Stimulated activated naive CD8-positive, alpha-beta T cell treated with anti-CD3 and anti-CD28 coated beads, Interleukin-15, Interleukin-2, amounts not matched to agents 100 ng/mL and 50 ng/mL, for 24 hours (primary cell): ENCODE measurements at regions not wholly inside any gene's neighbourhood (a gene's known extent, or its start where the extent isn't known, plus 50 kb on each side); places are given as distances from the start of the nearest gene placed in this dataset.
"Not testable (repeated sequence)": the region's sequence is repeated elsewhere in the genome, so short reads cannot be mapped to it uniquely, and the experiment has no call there.

ENCODE experiments used
- H3K27ac Mint-ChIP-seq: one replicate; pipeline ENCODE4 v1.8.0; 2021; ENCODE audit warnings: mild to moderate bottlenecking, mixed read lengths
- H3K27me3 Mint-ChIP-seq: one replicate; pipeline ENCODE4 v1.8.0; 2021; ENCODE audit warnings: mixed read lengths
- H3K36me3 Mint-ChIP-seq: one replicate; pipeline ENCODE4 v1.8.0; 2021; ENCODE audit warnings: low read depth, mixed read lengths
- H3K4me1 Mint-ChIP-seq: one replicate; pipeline ENCODE4 v1.8.0; 2021; ENCODE audit warnings: low read depth, mixed read lengths
- H3K4me3 Mint-ChIP-seq: one replicate; pipeline ENCODE4 v1.8.0; 2021; ENCODE audit warnings: mild to moderate bottlenecking, mixed read lengths
- H3K9me3 Mint-ChIP-seq: one replicate; pipeline ENCODE4 v1.8.0; 2021; ENCODE audit warnings: mixed read lengths

DNA sequence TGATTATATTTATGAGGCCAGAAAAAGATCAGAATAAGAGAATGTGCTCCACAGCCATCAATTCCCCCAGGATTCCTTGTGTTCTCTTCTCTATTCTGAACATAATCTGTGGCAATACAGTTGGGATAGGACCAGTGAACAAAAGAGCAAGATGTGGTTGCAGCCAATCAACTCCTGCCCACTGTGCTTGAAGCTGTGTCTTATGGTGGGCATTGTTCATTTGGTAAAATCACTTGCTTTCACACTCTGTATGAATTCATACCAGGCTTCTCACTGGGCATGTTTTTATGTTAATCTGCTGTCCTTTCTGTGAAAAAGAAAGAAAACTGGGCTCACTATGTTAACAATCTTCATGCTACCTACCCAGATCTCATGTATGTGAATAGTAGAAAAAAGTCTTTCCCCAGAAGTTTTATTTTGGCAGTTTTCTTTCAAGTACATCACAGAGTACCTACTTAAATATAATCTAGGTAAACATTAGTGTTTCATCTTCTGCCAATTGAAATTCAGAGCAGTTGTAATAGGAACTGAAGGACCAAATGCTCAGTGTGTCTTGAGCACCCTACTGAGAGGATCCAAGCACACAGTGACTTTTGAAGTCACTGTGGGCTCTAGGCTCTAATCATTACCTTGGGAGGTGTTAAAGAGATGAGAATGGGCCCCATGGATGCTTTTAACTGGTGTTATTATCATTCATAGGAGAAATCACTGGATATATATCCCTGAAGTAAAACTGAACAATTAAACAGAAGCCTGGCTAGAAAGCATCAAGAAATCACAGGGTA lies 429.2 kb upstream of the TRAM1L1 start:
- Mint-ChIP-seq H3K27me3 (no peaks in the 10 kb centered on the region), H3K4me1 (no peaks in the 10 kb centered on the region), H3K36me3 (no peaks in the 10 kb centered on the region), H3K27ac (no peak overlapping the region), H3K9me3 (peaks cover 7% of the 10 kb centered on the region), H3K4me3 (no peak overlapping the region)

- Mint-ChIP-seq H3K4me1 (no peaks in the 10 kb centered on the region), H3K27me3 (no peaks in the 10 kb centered on the region), H3K9me3 (peaks cover 9% of the 10 kb centered on the region), H3K27ac (no peak overlapping the region), H3K4me3 (no peak overlapping the region), H3K36me3 (no peaks in the 10 kb centered on the region)
These were observed 430.5 kb upstream of the TRAM1L1 start for GRCh38 chr4:117515921-117516320.

GRCh38 chr4:117527601-117528000 lies 442.2 kb upstream of the TRAM1L1 start:
- H3K4me1 Mint-ChIP-seq = no peaks in the 10 kb centered on the region
- no peak overlapping the region for H3K4me3 Mint-ChIP-seq
- H3K27ac Mint-ChIP-seq = no peak overlapping the region
- H3K36me3 Mint-ChIP-seq = no peaks in the 10 kb centered on the region
- no peaks in the 10 kb centered on the region for H3K9me3 Mint-ChIP-seq
- H3K27me3 Mint-ChIP-seq = no peaks in the 10 kb centered on the region

GRCh38 chr4:117529401-117529800 lies 444.0 kb upstream of the TRAM1L1 start:
- Mint-ChIP-seq H3K9me3 (no peaks in the 10 kb centered on the region), H3K4me1 (no peaks in the 10 kb centered on the region), H3K27me3 (no peaks in the 10 kb centered on the region), H3K27ac (no peak overlapping the region), H3K4me3 (no peak overlapping the region), H3K36me3 (no peaks in the 10 kb centered on the region)

GRCh38 chr4:117533501-117533900 lies 448.1 kb upstream of the TRAM1L1 start:
- Mint-ChIP-seq H3K27ac (no peak overlapping the region), H3K4me1 (no peaks in the 10 kb centered on the region), H3K27me3 (no peaks in the 10 kb centered on the region), H3K4me3 (no peak overlapping the region), H3K9me3 (no peaks in the 10 kb centered on the region), H3K36me3 (no peaks in the 10 kb centered on the region)

DNA sequence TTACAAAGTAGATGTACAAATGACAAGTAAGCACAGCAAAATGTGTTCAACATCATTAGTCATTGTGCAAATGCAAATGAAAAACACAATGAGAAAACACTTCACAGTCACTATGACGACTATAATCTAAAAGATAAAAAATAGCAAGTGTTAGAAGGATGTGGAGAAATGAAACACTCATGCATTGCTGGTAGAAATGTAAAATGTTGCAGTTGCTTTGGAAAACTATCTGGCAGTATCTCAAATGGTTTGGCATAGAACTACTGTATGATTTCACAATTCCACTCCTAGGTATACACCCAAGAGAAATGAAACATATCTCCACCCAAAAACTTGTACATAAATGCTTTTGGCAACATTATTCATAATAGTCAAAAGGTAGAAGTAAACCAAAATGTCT lies 459.7 kb upstream of the TRAM1L1 start:
- Mint-ChIP-seq H3K27me3 (no peaks in the 10 kb centered on the region), H3K9me3 (peaks cover 3% of the 10 kb centered on the region), H3K27ac (no peak overlapping the region), H3K4me3 (no peak overlapping the region), H3K4me1 (no peaks in the 10 kb centered on the region), H3K36me3 (no peaks in the 10 kb centered on the region)

DNA sequence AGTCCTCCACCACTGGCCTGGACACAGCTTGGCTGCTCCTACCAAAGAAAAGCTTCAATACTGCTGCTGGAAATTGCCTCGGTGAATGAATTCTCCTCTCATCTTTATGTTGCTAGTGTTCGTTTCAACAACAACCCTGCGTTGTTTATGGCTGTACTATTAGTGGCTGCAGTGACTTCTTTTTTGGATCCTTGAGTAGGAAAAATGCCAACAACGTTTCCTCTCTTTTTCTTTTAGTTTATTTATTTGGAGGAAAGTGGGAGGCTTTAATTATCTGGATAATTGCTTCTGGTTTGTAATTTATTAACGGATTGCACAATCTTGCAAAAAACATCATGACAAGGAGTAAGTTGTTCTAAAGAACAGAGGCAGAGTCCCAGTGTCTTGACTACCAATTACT lies 464.1 kb upstream of the TRAM1L1 start:
- Mint-ChIP-seq H3K27me3 (no peaks in the 10 kb centered on the region), H3K27ac (no peak overlapping the region), H3K36me3 (no peaks in the 10 kb centered on the region), H3K4me3 (no peak overlapping the region), H3K9me3 (peaks cover 3% of the 10 kb centered on the region), H3K4me1 (no peaks in the 10 kb centered on the region)

DNA sequence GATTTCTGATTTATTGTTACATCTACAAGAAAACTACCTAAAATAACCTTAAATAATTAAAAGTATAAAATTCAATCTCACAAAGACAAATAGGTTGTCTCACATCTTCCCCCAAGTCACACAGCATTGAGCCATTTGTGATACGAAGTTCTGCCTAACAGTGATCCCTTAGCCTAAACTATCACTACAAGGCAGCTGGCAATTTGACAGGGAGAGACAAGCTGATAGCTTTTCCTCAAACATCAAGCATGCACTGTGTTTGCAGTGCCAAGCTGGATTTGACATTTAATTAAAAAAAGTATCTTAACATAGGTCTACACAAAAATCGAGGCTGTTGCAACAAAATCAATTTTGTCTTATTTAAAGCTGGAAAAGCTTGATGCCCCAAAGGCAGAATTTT lies 464.7 kb upstream of the TRAM1L1 start:
- Mint-ChIP-seq H3K27me3 (no peaks in the 10 kb centered on the region), H3K36me3 (no peaks in the 10 kb centered on the region), H3K27ac (no peak overlapping the region), H3K4me3 (no peak overlapping the region), H3K4me1 (no peaks in the 10 kb centered on the region), H3K9me3 (peaks cover 3% of the 10 kb centered on the region)

- Mint-ChIP-seq H3K36me3 (no peaks in the 10 kb centered on the region), H3K4me1 (no peaks in the 10 kb centered on the region), H3K4me3 (no peak overlapping the region), H3K27me3 (no peaks in the 10 kb centered on the region), H3K9me3 (no peaks in the 10 kb centered on the region), H3K27ac (no peak overlapping the region)
These were observed 474.0 kb upstream of the NDST3 start for GRCh38 chr4:117560329-117560728.

GRCh38 chr4:117574085-117574484 lies 460.2 kb upstream of the NDST3 start:
- H3K36me3 Mint-ChIP-seq = no peaks in the 10 kb centered on the region
- no peak overlapping the region for H3K27ac Mint-ChIP-seq
- H3K4me1 Mint-ChIP-seq = no peaks in the 10 kb centered on the region
- no peak overlapping the region for H3K4me3 Mint-ChIP-seq
- H3K9me3 Mint-ChIP-seq = peaks cover 4% of the 10 kb centered on the region
- no peaks in the 10 kb centered on the region for H3K27me3 Mint-ChIP-seq

DNA sequence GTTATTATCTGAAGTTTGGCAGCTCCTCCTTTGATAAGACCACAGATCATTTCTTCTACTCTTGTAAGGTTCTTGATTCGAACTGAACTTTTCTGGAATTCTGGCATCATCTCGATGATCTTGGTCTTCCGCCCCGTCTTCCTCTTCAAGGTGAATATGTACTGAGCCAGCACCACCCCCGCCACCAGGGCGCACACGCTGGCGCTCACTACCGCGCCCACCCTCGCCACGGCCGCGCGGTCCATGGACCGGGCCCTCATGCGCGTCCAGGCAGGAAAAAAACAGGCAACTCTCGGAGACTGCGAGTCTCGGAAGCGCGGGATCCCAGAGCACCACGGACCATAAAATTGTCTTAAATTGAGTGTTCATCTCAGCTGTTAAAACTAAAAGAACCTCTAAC lies 458.4 kb upstream of the NDST3 start:
- no peaks in the 10 kb centered on the region for H3K27me3 Mint-ChIP-seq
- no peaks in the 10 kb centered on the region for H3K4me1 Mint-ChIP-seq
- H3K36me3 Mint-ChIP-seq = no peaks in the 10 kb centered on the region
- H3K9me3 Mint-ChIP-seq = peaks cover 4% of the 10 kb centered on the region
- no peak overlapping the region for H3K4me3 Mint-ChIP-seq
- H3K27ac Mint-ChIP-seq = no peak overlapping the region

DNA sequence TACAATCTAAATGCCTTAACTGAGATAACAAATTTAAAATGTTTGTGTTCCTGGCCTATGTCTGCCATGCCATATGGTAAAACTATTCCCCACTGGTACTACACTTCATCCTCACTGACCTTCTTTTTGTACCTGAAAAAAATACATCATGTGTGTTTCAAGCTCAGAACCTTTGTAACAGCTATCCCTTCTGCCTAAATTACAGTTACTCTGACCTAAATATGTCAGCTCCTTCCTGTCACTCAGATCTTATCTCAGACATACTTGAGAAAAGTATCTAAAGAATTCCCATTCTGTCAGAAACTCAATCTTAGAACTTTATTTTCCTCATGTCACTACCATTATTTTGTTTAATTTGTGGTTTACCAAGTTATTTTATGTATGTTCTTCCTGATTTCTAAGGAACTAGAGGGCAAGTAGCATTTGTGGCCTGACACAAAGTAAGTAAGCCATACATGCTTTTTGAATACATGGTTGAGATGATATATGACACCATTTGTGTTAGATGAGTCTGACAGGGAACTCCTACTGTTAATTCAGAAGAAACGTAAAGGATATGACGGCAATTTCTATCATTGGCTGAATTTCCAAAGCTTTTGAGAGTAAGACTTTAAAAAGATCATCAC lies 456.5 kb upstream of the NDST3 start:
- Mint-ChIP-seq H3K4me1 (no peaks in the 10 kb centered on the region), H3K27ac (no peak overlapping the region), H3K9me3 (peaks cover 4% of the 10 kb centered on the region), H3K27me3 (no peaks in the 10 kb centered on the region), H3K4me3 (no peak overlapping the region), H3K36me3 (no peaks in the 10 kb centered on the region)

GRCh38 chr4:117588771-117589170 lies 445.5 kb upstream of the NDST3 start:
- Mint-ChIP-seq H3K4me3 (no peak overlapping the region), H3K27ac (no peak overlapping the region), H3K4me1 (no peaks in the 10 kb centered on the region), H3K9me3 (no peaks in the 10 kb centered on the region), H3K27me3 (no peaks in the 10 kb centered on the region), H3K36me3 (no peaks in the 10 kb centered on the region)

- Mint-ChIP-seq H3K4me3 (no peak overlapping the region), H3K36me3 (no peaks in the 10 kb centered on the region), H3K4me1 (no peaks in the 10 kb centered on the region), H3K27ac (no peak overlapping the region), H3K9me3 (no peaks in the 10 kb centered on the region), H3K27me3 (no peaks in the 10 kb centered on the region)
These were observed 437.3 kb upstream of the NDST3 start for GRCh38 chr4:117596917-117597480.

DNA sequence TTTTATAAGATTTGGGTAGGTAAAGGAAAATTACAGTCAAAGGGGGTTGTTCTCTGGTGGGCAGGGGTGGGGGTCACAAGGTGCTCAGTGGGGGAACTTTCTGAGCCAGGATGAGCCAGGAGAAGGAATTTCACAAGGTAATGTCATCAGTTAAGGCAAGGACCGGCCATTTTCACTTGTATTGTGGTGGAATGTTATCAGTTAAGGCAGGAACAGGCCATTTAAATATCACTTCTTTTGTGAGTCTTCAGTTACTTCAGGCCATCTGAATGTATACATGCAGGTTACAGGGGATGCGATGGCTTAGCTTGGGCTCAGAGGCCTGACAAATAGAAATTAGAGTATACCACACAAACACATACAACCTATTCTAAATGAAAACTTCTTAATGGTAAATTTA lies 434.9 kb upstream of the NDST3 start:
- H3K27me3 Mint-ChIP-seq, H3K27ac Mint-ChIP-seq, H3K9me3 Mint-ChIP-seq, H3K36me3 Mint-ChIP-seq, H3K4me1 Mint-ChIP-seq, H3K4me3 Mint-ChIP-seq: not testable (repeated sequence)

GRCh38 chr4:117600936-117601335 lies 433.4 kb upstream of the NDST3 start:
- not testable (repeated sequence) for H3K9me3 Mint-ChIP-seq

More at GRCh38 chr4:117600936-117601335, 433.4 kb upstream of the NDST3 start:
- H3K27me3 Mint-ChIP-seq, H3K4me1 Mint-ChIP-seq, H3K27ac Mint-ChIP-seq, H3K36me3 Mint-ChIP-seq, H3K4me3 Mint-ChIP-seq: not testable (repeated sequence)
